ENCODE measurements at regions not wholly inside any gene's neighbourhood (a gene's known extent, or its start where the extent isn't known, plus 50 kb on each side); places are given as distances from the start of the nearest gene placed in this dataset.

DNA sequence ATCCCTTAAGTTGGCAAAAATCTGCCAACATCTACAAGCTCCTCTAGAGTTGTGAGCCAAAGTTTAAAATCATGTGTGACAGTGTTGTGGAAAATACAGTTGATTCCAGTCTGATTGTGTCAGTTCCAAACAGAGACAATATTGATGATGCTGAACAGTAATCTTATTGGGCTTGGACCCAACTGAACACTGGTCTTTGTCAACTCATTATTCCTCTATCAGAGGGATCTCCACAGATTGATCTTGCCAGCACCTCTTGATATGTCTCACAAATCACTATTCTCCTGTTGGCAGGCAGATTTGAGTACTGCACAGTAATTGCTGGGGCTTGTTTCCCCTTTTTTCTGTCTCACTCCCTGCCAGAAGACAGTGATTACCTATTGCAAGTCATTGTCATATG lies 326.6 kb upstream of the DPH6 start:
- no peak for DNase-seq

DNA sequence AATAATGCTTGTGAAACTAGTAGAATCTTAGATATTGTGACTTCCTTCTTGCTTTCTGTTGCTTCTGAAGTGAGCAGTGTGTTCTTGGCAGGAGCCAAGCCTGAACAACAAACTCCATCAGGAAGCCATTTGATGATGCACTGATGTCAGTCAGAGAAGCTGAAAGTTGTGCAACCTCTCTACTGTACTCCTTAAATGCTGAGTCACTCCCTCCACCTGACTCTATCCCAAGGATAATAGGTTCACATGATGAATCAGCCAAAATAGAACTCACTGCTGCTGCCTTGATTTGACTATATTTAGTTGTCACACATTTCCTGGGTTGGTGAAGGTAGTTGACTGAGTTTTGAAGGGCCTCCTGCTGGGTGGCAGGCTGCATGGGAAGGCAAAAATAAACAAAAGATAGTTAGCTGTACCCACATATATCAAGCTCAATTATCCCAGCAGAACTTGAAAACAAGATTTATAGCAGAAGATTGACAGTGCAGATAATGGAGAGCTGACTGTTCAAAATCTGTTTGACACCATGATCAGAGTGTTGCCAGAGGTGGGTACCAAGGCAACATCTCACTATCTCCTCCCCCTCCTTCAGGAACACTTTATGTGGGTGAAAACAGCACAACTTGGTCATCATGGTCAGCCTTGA lies 328.4 kb upstream of the DPH6 start:
- DNase-seq = no peak

DNA sequence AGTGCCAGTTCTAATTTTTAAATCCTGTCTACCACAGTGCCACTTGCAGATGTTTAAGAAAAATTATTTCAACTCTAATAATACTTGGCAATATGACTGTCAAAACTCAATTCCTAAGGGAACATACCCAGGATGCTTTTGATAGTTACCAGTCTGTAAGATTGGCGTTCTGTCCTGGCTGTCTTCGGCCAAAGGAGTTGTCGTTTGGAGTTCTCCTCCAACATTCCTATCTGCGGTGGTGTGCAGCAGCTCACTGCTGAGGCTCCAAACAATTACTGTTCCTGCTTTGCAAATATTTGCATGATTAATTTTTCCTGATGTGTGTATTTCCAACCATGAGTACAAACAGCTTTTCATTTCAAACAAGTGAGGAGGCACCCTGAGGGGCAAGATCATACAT lies 330.8 kb upstream of the DPH6 start:
- no peak for DNase-seq

DNA sequence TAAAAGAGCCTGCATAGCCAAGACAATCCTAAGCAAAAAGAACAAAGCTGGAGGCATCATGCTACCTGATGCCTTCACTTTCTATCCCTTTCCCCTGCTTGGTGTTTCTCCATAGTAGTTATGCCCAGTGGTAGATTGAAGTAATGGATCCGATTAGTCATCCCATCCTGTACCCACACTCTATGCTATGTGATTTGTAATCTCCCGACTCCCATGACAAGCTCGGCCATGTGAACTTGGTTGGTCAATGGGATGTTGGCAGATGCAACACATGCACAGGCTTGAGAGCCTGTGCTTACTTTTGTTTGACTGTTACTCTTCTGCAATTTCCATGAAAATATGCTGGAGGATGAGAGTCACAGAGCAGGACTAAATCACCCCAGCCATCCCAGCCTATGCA lies 334.9 kb upstream of the DPH6 start:
- no peak for DNase-seq

DNA sequence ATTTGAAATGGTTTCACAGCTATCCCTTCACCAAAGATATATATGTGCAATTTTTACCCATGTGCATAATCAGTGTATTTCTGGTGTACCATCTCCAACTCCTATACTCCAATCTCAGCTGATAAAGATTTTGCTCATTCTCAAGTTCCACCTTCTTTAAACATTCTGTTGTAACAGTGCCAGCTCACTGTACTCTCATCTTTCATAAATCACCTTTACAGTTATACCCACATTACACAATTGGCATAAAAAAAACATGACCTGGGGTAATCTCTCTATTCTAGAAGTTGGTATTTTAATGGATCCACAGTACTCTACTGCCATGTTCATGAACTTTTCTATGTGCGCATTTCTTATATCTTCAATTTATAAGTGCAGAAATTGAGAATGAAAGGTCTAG lies 339.9 kb upstream of the DPH6 start:
- no peak for DNase-seq

DNA sequence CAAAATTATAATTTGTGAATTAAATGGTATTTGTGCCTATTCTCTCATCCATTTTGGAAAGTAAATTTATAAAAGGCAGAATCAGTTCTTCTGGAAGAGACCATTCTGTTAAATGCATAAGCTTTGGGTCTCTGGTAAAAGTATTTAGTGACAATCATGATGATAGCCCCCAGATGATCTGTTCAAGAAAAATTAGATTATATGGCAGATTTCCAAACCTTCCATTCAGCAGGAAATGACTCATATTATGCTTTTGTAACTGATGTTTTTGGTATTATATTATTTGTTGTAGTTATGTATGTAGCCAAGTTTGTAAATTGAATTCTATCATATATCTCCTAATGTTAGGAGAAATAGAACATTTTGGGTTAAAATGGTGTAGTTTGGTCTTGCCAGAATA lies 340.8 kb upstream of the DPH6 start:
- no peak for DNase-seq

DNA sequence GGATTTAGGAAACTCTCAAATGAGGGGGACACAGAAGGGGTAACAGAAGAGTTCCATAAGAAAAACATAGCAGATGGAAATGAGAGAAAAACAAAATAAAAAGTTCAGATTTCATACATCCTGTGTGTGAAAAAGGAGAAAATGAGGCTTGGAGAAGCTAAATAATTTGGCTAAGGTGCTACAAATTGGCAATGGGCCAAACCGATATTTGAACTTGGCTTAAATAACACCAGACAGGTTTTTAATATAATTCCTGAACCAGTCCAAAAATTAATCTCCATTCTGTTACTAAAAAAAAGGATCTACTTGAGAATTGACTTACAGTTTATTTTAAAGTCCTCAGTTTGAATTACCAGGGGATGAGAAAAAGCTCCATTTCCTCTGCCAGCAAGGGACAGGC lies 342.9 kb upstream of the DPH6 start:
- DNase-seq = no peak

DNA sequence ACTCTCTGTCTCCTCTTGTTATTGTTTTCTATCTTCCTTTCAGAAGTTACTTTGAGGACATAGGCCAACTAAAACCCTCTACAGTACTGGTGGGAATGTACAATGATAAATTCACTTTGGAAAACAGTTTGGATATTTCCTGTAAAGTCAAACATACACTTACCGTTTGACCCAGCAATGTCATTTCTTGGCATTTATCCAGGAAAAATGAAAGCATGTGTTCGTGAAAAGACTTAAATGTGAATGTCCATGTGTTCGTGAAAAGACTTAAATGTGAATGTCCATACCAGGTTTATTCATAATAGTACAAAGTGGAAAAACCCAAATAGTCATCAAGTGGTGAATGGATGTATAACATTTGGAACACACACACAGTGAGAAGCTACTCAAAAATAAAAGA lies 361.5 kb upstream of the DPH6 start:
- DNase-seq = no peak

DNA sequence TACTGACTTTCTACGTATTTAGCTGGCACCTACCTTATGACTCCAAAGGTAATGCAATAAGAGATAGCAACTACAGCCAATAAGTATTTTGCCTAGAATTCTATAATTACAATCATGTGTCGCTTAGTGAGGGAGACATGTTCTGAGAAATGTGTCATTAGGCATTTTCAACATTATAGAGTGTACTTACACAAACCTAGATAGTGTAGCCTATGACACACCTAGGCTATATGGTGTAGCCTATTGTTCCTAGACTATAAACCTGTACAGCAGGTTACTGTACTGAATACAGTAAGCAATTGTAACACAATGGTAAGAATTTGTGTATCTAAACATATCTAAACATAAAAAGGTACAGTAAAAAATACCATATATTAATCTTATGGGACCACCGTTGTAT lies 363.4 kb upstream of the DPH6 start:
- DNase-seq = no peak

DNA sequence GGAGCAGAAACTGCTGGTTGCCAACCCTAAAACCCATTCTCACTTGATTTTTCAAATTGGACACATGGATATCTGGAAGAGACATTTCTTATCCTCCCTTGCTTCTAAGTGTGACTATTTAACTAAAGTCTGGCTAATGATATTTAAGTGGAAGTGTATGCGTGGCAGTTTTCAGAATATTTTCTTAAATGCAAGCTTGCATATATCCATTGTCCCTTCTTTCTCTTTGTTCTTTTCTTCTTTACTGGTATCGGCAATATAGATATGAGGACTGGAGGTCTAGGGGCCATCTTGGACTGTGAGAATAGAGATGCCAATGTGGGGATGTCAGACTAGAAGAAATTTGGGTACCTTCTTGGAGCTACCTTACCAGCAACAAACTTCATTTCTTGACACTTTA lies 364.3 kb upstream of the DPH6 start:
- DNase-seq = no peak

DNA sequence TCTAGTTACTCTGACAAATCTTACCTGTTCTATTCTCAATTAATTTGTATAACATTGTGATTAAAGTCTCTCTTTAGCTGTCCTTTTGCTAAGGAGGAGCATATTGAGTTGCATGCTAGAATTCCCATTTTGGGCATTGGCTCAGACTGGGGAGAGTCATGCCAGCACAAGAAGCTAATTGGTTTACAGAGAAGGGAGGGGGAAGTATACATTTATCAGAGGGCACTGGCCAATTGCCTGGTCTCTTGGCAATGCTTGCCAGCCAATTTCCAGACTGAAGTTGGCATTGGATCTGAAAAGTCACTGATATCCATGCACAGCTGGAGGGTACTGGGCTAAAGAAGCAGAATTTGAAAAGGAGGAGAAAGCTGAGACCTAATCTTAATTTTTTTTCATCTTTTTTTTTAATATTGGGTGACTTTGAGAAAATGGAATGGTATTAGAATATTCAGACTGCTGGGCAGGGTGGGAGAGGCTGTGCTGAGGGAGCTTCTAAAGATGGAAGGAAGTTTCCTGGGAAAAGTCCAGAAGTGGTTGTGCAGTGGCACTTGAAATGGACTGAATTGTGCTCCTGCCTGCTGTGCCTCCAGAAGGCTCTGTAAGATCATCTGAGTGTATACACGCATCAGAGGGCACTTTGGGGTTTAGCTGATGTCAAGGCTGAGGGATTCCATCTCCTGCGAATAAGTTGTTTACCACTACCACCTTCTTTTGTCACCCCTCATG lies 365.2 kb upstream of the DPH6 start:
- no peak for DNase-seq

DNA sequence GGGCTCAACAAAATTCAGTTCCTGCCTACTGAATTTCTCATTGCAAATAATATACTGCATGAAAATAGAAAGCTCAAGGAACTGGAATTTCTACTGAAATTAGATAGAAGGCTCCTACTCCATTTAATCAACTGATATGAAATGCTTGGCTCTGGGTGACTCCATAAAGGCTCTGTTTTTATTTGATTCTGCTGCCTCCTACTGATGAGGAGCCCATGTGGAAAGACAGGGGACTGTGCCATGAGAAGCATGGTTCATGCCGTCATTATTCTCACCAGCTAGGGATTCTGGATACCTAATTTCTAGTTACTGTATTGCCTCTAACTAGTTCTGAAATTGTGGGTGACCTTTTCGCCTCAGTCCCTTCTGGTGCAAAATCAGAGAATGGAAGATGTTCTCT lies 366.2 kb upstream of the DPH6 start:
- no peak for DNase-seq

DNA sequence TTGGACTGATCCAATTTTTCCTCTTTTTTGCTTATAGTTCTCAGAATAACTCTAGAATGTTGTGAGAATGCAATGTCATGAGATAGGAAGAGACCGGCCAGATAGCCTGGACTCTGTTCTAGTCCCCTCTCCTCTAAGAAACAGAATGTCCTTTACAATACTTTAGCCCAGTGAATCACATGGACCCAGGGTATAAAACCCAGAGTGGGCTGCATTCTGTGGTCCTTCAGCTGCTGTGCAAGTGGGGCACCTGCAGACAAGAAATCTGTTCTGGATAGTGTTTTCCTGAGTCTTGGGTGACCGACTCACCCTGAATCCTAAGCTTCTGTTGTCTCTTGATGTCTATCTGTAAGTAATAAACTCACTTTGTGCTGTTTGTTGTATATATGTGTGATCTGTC lies 368.6 kb upstream of the DPH6 start:
- no peak for DNase-seq

DNA sequence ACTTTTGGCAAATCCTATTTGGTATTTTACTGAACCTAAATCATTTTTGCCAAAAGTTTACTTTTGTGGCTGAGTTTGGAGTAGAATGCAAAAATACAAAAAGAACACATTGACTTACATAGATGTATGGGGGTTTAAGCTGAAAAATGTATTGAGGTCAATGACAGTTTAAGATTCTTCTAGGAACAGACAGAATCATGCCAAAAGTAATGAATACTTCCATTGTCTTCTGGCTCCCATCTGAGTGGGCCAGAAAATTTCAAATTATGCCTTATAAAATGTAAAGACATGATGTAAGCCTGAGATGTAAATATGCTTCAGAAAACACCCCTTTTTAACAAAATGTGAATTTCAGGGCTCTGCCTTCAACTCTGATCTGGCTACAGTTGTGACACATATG lies 375.1 kb upstream of the DPH6 start:
- no peak for DNase-seq

DNA sequence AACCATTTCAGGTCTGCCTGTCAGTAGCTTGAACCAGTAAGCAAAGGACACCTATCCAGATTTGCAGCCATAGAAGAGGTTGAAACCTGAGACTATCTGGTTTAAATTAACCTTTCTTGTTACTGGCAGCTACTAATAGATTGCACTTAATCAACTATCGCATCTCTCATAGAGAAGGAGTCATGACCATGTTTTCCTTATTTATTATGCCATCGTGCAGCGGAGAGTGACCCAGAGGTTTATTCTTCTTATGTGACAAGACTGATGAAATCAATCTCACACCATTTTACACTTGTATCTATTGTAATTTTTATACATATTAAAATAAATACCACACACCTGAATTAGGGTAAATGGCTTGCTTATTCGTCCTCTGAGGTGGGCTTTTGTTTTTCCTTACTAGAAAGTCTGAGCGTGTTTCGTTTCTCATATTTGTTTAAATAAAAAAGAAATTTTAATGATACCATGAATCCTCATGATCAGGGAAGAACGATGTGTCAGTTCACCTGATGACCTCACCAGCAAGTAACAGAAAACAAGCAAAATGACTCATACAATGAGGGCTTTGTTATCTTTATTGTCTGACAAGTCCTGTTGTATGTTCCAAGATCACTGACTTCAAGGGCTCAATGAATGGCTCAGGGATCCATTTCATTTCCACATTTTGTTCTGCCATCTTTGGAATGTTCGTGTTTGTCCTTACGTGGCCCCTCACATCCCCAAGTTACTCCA lies 379.5 kb upstream of the DPH6 start:
- no peak for DNase-seq

DNA sequence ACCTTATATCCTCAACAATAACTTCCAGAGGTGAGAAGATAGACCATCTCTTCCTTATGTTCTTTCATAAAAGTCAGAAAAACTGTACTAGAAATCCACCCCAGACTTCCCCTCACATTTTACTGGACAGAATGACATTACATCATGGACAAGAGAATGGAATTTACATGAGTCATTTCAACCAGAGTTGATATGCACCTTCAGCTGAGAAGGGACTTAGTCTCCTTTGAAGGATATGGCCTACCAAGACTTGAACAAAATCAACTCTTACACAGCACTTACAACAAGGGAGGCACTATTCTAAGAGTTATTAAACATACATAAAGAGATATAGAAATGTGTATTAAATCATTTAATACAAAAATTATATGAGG lies 380.0 kb upstream of the DPH6 start:
- DNase-seq = no peak

DNA sequence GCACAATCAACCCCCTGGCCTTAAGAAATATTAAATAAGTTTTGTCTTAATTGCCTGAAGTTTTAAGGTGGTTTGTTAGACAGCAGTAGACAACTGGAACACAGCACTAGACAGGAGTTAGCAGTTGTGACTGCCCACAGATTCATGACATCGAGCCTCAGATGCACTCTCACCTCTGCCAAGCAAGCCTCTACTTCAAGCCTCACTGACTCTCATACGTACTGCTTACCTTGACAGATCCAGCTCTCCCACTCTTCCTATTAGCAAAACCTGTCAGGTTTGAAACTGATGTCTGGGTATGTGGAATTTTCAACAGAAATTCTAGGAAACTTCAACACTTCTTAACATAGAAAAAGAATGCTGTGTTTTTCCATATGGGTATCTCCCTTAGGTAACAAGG lies 382.9 kb upstream of the DPH6 start:
- DNase-seq = no peak

DNA sequence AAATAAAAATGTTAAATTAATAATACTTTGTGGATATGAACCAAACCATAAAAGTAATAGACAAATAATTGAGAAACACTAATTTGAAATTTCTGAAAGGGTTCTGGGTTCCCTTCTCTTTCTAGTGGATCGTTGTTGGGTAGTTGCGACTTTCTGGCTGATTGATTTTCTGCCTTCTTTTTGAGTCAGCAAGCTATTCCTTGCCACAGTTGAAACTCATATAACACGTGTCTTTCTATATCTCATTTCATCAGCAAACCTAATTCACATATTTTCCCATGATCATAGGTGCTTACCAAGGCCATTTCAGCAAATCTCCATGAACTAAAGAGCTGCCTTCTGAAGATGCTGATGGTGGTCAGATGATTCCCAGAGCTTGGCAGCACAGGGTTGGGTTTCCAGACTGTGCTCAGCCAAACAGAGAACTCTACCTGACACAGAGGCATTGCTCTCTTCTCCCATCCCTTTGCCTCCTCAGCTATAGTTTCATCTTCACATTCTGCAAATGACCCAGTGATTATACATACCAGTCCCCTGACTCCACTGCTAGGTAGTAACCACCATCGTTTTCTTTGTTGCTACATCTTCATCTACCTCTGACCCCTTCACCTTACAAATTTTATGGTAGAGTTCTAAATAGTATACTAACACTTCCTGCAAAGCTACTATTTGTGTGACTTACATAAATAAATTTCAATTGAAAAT lies 383.9 kb upstream of the DPH6 start:
- DNase-seq = no peak

DNA sequence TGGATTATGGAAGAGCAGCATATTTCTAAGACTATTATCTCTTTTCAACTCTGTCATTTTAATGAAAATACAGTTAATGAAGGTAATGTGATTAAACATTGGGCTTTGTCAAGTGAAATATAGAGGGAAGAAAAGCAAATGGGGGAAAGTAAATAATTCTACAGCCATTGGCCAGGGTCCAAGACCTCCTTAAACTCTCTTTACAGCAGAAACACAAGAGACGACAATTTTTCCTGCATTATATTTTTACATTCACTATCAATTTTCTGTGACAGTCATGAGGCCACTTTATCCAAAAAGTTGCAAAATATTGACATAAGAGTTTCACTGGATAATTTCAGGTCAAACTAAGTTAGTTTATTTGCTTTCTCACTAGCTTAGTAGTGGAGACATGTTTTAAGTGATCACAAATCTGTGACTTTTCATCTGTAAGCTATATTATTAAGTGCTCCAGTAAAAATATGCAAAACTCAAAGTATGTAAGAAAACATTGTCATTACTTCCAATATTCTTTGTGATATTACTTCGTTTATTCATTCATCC lies 385.9 kb upstream of the DPH6 start:
- DNase-seq = no peak

DNA sequence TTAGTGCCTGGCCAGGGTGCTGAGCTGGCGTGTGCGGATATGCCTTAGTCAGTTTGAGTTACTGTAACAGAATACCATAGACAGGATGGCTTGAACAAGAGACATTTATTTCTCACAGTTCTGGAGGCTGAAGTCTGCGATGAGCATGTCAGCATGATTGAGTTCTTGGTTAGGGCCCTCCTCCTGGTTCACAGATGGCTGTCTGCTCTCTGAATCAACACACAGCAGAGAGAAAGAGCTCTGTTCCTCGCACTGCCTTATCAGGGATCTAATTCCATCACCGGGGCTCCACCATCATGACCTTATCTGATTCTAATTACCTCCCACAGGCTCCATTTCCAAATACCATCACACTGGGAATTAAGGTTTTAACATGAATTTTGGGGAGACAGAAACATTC lies 386.6 kb upstream of the DPH6 start:
- no peak for DNase-seq

DNA sequence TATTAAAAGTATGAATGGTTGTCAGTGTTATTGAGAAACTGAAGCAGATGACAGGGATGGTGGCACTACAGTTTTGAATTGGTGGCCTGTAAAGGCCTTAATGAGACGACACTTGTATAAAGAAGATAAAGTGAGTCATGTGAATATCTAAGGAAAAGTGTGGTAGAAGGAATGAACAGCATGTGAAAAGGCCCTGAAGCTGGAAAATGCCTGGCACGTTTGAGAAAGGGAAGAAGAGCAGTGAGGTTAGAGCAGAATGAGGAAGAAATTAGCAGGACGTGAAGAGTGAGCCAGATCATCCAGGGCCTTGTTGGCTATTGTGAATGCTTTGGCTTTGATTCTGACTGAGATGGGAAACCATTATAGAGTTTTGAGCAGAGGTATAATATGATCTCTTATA lies 387.6 kb upstream of the DPH6 start:
- no peak for DNase-seq

DNA sequence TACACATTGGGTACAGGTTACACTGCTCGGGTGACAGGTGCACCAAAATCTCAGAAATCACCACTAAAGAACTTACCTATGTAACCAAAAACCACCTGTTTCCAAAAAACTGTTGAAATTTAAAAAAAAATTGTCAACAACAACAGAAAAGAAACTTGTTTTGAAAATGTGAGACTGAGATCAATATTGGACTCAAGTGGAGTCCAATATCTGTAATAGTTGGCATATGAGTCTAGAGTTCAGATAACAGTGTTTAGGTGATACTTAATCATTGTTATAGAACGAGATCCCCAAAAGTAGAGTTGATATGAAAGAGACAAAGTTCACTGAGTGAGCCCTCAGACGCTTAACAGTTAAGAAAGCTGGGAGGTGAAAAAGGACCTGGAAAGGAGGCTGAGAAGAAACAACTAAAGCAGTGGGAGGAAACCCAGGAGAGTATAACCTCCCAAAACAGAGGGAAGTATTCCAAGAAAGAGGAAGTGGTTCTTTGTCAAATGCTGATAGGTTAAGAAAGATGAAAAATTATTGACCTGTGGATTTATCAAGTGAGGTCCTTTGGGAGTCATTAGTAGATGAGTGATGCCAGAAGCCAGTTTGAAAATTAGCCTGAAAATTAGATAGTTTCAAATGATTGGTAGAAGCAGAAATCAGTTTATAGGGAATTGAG lies 388.6 kb upstream of the DPH6 start:
- DNase-seq = no peak

DNA sequence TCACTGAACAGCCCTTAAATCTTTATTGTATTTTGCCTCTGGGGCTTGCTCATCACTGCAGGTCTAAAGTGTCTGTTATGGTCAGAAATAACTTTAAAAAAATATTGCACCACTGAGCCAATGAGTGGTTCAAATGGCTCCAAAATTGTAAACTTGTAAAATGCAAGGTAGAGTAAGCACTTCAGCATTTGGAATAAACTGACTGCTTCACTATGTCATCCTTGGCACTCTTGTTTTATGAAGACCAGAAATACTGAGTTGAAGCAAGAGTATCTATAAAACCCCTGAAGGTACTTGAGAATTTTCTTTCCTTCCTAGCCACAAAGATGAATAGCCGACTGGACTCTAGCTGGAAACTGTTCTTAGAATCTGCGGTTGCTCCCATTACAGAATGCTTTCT lies 390.3 kb upstream of the DPH6 start:
- DNase-seq = no peak
